Mucosa of rectum (tissue), 2 donors: ENCODE measurements at regions not wholly inside any gene's neighbourhood (a gene's known extent, or its start where the extent isn't known, plus 50 kb on each side); places are given as distances from the start of the nearest gene placed in this dataset.

Source experiments
- H3K27ac ChIP-seq, 2 donors: one replicate each; pipeline ENCODE4 v1.7.0; 2013; ENCODE audit warnings: inconsistent platforms in 2 of 2, low read depth in 2 of 2, low read length in 2 of 2
- H3K27me3 ChIP-seq, 2 donors: one replicate each; pipeline ENCODE4 v1.7.0; 2013; ENCODE audit warnings: low read length in 2 of 2; ENCODE audit not compliant: control insufficient read depth in 2 of 2, insufficient read depth in 2 of 2
- H3K36me3 ChIP-seq, 2 donors: one replicate each; pipeline ENCODE4 v1.7.0; 2013; ENCODE audit warnings: low read length in 2 of 2; ENCODE audit not compliant: control insufficient read depth in 2 of 2, insufficient read depth in 2 of 2
- H3K4me1 ChIP-seq, 2 donors: one replicate each; pipeline ENCODE4 v1.7.0; 2013; ENCODE audit warnings: low read length in 2 of 2, mild to moderate bottlenecking in 1 of 2; ENCODE audit not compliant: control insufficient read depth in 2 of 2, insufficient read depth in 2 of 2
- H3K4me3 ChIP-seq, 2 donors: one replicate each; pipeline ENCODE4 v1.7.0; 2013; ENCODE audit warnings: low read length in 2 of 2
- H3K9ac ChIP-seq, 2 donors: one replicate each; pipeline ENCODE4 v1.7.0; 2013; ENCODE audit warnings: low read length in 2 of 2, low read depth in 1 of 2, mild to moderate bottlenecking in 1 of 2
- H3K9me3 ChIP-seq, 2 donors: one replicate each; pipeline ENCODE4 v1.7.0; 2013; ENCODE audit warnings: low read length in 2 of 2; ENCODE audit not compliant: control insufficient read depth in 2 of 2
- donor health status: healthy.
- donor health status: Normal muscosa, but diverticular disease.

- Histone ChIP-seq H3K9me3 (no peaks in the 10 kb centered on the region), H3K36me3 (no peaks in the 10 kb centered on the region), H3K4me3 (no peak overlapping the region), H3K9ac (no peak overlapping the region), H3K27me3 (no peaks in the 10 kb centered on the region), H3K4me1 (no peaks in the 10 kb centered on the region), H3K27ac (no peak overlapping the region)
These were observed 321.8 kb downstream of the RPRM start for GRCh38 chr2:153156743-153157142.

GRCh38 chr2:153152036-153152435 is 326.5 kb downstream of the RPRM start:
- Histone ChIP-seq H3K27ac (no peak overlapping the region), H3K9ac (no peak overlapping the region), H3K4me3 (no peak overlapping the region), H3K9me3 (no peaks in the 10 kb centered on the region), H3K36me3 (no peaks in the 10 kb centered on the region), H3K27me3 (no peaks in the 10 kb centered on the region), H3K4me1 (no peaks in the 10 kb centered on the region)

GRCh38 chr2:153145470-153145978 is 333.0 kb downstream of the RPRM start:
- no peak overlapping the region for H3K4me3 ChIP-seq
- H3K27me3 ChIP-seq, result no peaks in the 10 kb centered on the region
- H3K9me3 ChIP-seq, result no peaks in the 10 kb centered on the region
- H3K36me3 ChIP-seq, result no peaks in the 10 kb centered on the region
- no peaks in the 10 kb centered on the region for H3K4me1 ChIP-seq
- no peak overlapping the region for H3K27ac ChIP-seq
- no peak overlapping the region for H3K9ac ChIP-seq

GRCh38 chr2:153143540-153143939 is 335.0 kb downstream of the RPRM start:
- H3K27me3 ChIP-seq, result no peaks in the 10 kb centered on the region
- H3K9me3 ChIP-seq, result no peaks in the 10 kb centered on the region
- no peak overlapping the region for H3K27ac ChIP-seq
- no peaks in the 10 kb centered on the region for H3K36me3 ChIP-seq
- H3K4me3 ChIP-seq, result no peak overlapping the region
- H3K4me1 ChIP-seq, result no peaks in the 10 kb centered on the region
- no peak overlapping the region for H3K9ac ChIP-seq

GRCh38 chr2:153140498-153140897 is 338.1 kb downstream of the RPRM start:
- Histone ChIP-seq H3K36me3 (no peaks in the 10 kb centered on the region), H3K9ac (no peak overlapping the region), H3K27ac (no peak overlapping the region), H3K4me1 (no peaks in the 10 kb centered on the region), H3K27me3 (no peaks in the 10 kb centered on the region), H3K4me3 (no peak overlapping the region), H3K9me3 (no peaks in the 10 kb centered on the region)

- H3K9ac ChIP-seq, result no peak overlapping the region
- H3K36me3 ChIP-seq, result no peaks in the 10 kb centered on the region
- no peak overlapping the region for H3K4me3 ChIP-seq
- H3K27ac ChIP-seq, result no peak overlapping the region
- H3K9me3 ChIP-seq, result no peaks in the 10 kb centered on the region
- H3K27me3 ChIP-seq, result no peaks in the 10 kb centered on the region
- H3K4me1 ChIP-seq, result no peaks in the 10 kb centered on the region
These were observed 339.7 kb downstream of the RPRM start for GRCh38 chr2:153138651-153139375.

GRCh38 chr2:153136216-153136615 is 342.3 kb downstream of the RPRM start:
- Histone ChIP-seq H3K4me1 (no peaks in the 10 kb centered on the region), H3K4me3 (no peak overlapping the region), H3K36me3 (no peaks in the 10 kb centered on the region), H3K27me3 (no peaks in the 10 kb centered on the region), H3K27ac (no peak overlapping the region), H3K9ac (no peak overlapping the region), H3K9me3 (no peaks in the 10 kb centered on the region)

- H3K4me1 ChIP-seq, result no peaks in the 10 kb centered on the region
- H3K9ac ChIP-seq, result no peak overlapping the region
- no peak overlapping the region for H3K27ac ChIP-seq
- H3K27me3 ChIP-seq, result no peaks in the 10 kb centered on the region
- no peaks in the 10 kb centered on the region for H3K36me3 ChIP-seq
- no peak overlapping the region for H3K4me3 ChIP-seq
- no peaks in the 10 kb centered on the region for H3K9me3 ChIP-seq
These were observed 343.8 kb downstream of the RPRM start for GRCh38 chr2:153134725-153135124.

GRCh38 chr2:153133716-153134115 is 344.8 kb downstream of the RPRM start:
- no peak overlapping the region for H3K4me3 ChIP-seq
- H3K27me3 ChIP-seq, result no peaks in the 10 kb centered on the region
- H3K9ac ChIP-seq, result no peak overlapping the region
- no peaks in the 10 kb centered on the region for H3K36me3 ChIP-seq
- no peaks in the 10 kb centered on the region for H3K9me3 ChIP-seq
- no peak overlapping the region for H3K27ac ChIP-seq
- no peaks in the 10 kb centered on the region for H3K4me1 ChIP-seq

GRCh38 chr2:153132418-153132817 is 346.1 kb downstream of the RPRM start:
- Histone ChIP-seq H3K27me3 (no peaks in the 10 kb centered on the region), H3K4me3 (no peak overlapping the region)

More at GRCh38 chr2:153132418-153132817, 346.1 kb downstream of the RPRM start:
- H3K9me3 ChIP-seq, result no peaks in the 10 kb centered on the region
- H3K9ac ChIP-seq, result no peak overlapping the region
- no peak overlapping the region for H3K27ac ChIP-seq
- H3K4me1 ChIP-seq, result no peaks in the 10 kb centered on the region
- no peaks in the 10 kb centered on the region for H3K36me3 ChIP-seq
